ENCODE measurements at regions not wholly inside any gene's neighbourhood (a gene's known extent, or its start where the extent isn't known, plus 50 kb on each side); places are given as distances from the start of the nearest gene placed in this dataset.
A peak's percentile ranks its signal among the peaks of the same experiment; 100 is the strongest.

DNA sequence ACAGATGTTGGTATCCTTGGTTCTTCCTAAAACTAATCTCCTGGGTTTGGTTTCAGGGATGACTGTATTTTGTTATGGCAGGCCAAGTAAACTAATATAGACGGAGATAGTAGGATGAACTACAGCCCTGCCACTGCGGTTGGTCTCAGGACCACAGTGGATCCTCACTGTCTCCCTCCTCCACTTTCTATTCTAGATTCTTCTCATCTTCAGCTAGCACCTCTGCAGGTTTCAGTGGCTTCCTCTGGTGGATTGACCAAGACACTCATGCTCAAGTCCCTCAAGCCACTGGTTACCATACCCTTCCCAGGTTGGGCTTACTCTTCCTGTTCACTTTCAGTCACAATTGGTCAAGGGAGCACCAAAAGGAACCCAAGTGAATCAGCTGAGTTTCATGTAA is 71.1 kb upstream of the CLDN18 start:
- H3K27me3 ChIP-seq (replicated peaks; ENCODE audit: control insufficient read depth, insufficient read depth, low read length), result no peaks in the 10 kb centered on the region
- TF ChIP-seq CTCF (IDR thresholded peaks at IDR 0.05; ENCODE audit: insufficient read depth, low read length, poor library complexity, severe bottlenecking), result no peak
- no peak for DNase-seq (ENCODE audit: extremely low read depth, insufficient read length)
- no peaks in the 10 kb centered on the region for H3K36me3 ChIP-seq (ENCODE audit: control insufficient read depth, insufficient read depth, low read length)
- no peak overlapping the region for H3K4me3 ChIP-seq (replicated peaks; ENCODE audit: low read depth, low read length)

DNA sequence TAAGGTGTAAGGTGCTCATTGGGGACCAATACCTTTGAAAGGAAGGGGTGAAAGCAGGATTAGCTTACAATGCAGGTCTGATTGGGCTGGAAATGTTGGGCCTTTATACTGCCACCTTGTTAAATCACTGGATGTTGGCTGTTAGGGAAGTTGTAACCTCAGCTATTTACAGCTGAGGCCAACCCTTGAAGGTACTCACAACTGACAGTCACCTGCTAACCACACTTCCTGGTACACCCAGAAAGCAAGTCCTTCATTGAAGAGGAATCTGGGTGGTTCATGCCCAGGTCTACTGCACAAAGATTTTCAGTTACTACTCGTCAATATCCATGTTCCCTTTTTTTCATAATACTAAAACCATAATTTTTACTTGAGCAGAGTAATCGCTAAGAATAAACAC is 65.4 kb upstream of the CLDN18 start:
- no peak overlapping the region for H3K4me3 ChIP-seq (replicated peaks; ENCODE audit: low read depth, low read length)
- DNase-seq (ENCODE audit: extremely low read depth, insufficient read length), result no peak
- no peaks in the 10 kb centered on the region for H3K27me3 ChIP-seq (replicated peaks; ENCODE audit: control insufficient read depth, insufficient read depth, low read length)
- TF ChIP-seq CTCF (IDR thresholded peaks at IDR 0.05; ENCODE audit: insufficient read depth, low read length, poor library complexity, severe bottlenecking), result no peak
- no peaks in the 10 kb centered on the region for H3K36me3 ChIP-seq (ENCODE audit: control insufficient read depth, insufficient read depth, low read length)

- no peak overlapping the region for H3K4me3 ChIP-seq (replicated peaks; ENCODE audit: low read depth, low read length)
- no peaks in the 10 kb centered on the region for H3K36me3 ChIP-seq (ENCODE audit: control insufficient read depth, insufficient read depth, low read length)
- peak; percentile 10 for DNase-seq (ENCODE audit: extremely low read depth, insufficient read length)
- TF ChIP-seq CTCF (IDR thresholded peaks at IDR 0.05; ENCODE audit: insufficient read depth, low read length, poor library complexity, severe bottlenecking), result peak; percentile 73
- H3K27me3 ChIP-seq (replicated peaks; ENCODE audit: control insufficient read depth, insufficient read depth, low read length), result no peaks in the 10 kb centered on the region
Measured at GRCh38 chr3:137946356-137946973, 63.5 kb upstream of the CLDN18 start.

DNA sequence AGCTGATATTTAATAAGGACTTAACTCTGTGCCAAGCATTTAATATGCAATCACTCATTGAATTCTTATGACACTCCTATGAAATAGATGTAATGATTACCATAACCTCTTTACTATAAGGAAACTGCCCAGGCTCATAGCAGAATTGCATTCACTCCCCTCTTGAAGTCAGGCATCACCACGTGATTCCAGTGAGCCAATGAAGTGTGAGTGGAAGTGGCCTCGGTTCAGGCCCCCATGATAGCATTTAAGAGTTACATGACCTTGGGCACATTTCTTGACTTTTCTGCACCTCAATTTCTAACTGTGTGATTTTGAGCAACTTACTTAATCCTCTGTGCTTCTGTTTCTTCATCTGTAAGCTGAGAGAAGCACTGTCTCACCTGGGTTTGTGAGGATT is 62.8 kb upstream of the CLDN18 start:
- H3K36me3 ChIP-seq (ENCODE audit: control insufficient read depth, insufficient read depth, low read length), result no peaks in the 10 kb centered on the region
- no peak for DNase-seq (ENCODE audit: extremely low read depth, insufficient read length)
- no peaks in the 10 kb centered on the region for H3K27me3 ChIP-seq (replicated peaks; ENCODE audit: control insufficient read depth, insufficient read depth, low read length)
- no peak overlapping the region for H3K4me3 ChIP-seq (replicated peaks; ENCODE audit: low read depth, low read length)
- TF ChIP-seq CTCF (IDR thresholded peaks at IDR 0.05; ENCODE audit: insufficient read depth, low read length, poor library complexity, severe bottlenecking), result no peak

DNA sequence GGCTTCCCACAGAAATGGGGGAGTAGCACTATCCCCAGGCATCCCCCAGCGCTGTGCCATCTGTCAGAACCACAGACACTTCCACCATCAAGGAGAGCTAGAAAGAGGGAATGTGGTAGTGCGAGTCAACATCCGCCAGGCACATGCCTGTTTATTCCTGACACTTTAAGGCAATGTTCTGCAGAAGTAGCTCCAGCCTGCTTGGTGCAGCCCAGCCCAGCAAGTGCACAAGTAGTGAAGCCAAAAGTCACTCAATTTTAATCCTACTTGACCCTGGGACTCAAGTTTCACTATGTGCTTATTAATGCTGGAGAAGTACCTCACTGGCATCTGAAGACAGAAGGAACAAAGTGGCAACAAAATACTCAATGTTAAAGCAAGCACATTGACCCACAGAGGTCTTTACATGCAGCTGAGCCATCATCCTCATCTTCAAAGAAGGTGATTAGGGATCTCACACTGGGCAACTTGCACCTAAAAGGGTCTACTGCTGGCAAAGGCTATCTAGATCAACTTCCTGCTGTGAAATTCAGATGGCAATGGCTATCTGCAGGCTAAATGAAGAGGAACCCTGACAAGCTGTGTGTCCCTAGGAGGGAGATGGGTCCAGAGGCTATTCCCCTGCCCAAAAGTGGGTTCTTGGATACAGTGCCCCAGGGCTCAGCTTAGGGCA is 61.4 kb upstream of the CLDN18 start:
- TF ChIP-seq CTCF (IDR thresholded peaks at IDR 0.05; ENCODE audit: insufficient read depth, low read length, poor library complexity, severe bottlenecking), result no peak
- no peak for DNase-seq (ENCODE audit: extremely low read depth, insufficient read length)
- no peaks in the 10 kb centered on the region for H3K36me3 ChIP-seq (ENCODE audit: control insufficient read depth, insufficient read depth, low read length)
- no peak overlapping the region for H3K4me3 ChIP-seq (replicated peaks; ENCODE audit: low read depth, low read length)
- no peaks in the 10 kb centered on the region for H3K27me3 ChIP-seq (replicated peaks; ENCODE audit: control insufficient read depth, insufficient read depth, low read length)

Data from GM06990 (cell line).